Testis (tissue), 2 donors: ENCODE measurements at regions not wholly inside any gene's neighbourhood (a gene's known extent, or its start where the extent isn't known, plus 50 kb on each side); places are given as distances from the start of the nearest gene placed in this dataset.

Experiments
- POLR2A ChIP-seq: fragments of 450-650 bp; IDR thresholded peaks from one replicate; pipeline ENCODE4 v1.6.1; 2017; ENCODE audit warnings: antibody characterized with exemption, mild to moderate bottlenecking, moderate library complexity
- TF ChIP-seq, protein P1 (sequence below), 3 experiments: fragments of 450-650 bp in 2 of 3; fragments of 200-600 bp in 1 of 3; sonication (generic) in 1 of 3; IDR thresholded peaks; one replicate each; pipeline ENCODE4 v1.5.1; 2016 to 2019; ENCODE audit warnings: antibody characterized with exemption in 3 of 3, mild to moderate bottlenecking in 2 of 3, moderate library complexity in 1 of 3

- TF ChIP-seq POLR2A: no peak
- TF ChIP-seq, protein P1, sequence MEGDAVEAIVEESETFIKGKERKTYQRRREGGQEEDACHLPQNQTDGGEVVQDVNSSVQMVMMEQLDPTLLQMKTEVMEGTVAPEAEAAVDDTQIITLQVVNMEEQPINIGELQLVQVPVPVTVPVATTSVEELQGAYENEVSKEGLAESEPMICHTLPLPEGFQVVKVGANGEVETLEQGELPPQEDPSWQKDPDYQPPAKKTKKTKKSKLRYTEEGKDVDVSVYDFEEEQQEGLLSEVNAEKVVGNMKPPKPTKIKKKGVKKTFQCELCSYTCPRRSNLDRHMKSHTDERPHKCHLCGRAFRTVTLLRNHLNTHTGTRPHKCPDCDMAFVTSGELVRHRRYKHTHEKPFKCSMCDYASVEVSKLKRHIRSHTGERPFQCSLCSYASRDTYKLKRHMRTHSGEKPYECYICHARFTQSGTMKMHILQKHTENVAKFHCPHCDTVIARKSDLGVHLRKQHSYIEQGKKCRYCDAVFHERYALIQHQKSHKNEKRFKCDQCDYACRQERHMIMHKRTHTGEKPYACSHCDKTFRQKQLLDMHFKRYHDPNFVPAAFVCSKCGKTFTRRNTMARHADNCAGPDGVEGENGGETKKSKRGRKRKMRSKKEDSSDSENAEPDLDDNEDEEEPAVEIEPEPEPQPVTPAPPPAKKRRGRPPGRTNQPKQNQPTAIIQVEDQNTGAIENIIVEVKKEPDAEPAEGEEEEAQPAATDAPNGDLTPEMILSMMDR (IDR thresholded peaks at IDR 0.05): no peak
These were observed 439.6 kb upstream of the NMUR2 start for GRCh38 chr5:152844713-152845112.
